ENCODE measurements at regions not wholly inside any gene's neighbourhood (a gene's known extent, or its start where the extent isn't known, plus 50 kb on each side); places are given as distances from the start of the nearest gene placed in this dataset.

DNA sequence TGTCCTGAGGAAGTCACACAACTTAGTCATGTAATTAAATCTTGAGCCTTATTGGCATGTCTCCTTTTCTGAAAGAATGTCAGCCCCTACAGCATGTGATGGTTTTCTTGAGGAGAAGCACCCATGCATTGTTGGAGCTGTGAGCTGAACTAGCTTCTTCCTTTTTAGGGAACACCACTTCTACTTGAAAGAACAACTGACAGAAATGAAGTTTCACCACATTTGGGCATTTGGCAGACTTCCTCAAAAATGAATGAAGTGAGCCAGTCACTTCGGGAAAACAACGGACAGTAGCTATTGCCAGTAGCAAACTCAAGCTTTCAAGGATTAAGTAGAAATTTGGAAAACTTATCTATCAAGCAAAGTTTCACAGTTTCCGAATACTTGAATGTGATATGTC, 1351.3 kb downstream of the EFNB2 start:
- TF ChIP-seq, protein P1, sequence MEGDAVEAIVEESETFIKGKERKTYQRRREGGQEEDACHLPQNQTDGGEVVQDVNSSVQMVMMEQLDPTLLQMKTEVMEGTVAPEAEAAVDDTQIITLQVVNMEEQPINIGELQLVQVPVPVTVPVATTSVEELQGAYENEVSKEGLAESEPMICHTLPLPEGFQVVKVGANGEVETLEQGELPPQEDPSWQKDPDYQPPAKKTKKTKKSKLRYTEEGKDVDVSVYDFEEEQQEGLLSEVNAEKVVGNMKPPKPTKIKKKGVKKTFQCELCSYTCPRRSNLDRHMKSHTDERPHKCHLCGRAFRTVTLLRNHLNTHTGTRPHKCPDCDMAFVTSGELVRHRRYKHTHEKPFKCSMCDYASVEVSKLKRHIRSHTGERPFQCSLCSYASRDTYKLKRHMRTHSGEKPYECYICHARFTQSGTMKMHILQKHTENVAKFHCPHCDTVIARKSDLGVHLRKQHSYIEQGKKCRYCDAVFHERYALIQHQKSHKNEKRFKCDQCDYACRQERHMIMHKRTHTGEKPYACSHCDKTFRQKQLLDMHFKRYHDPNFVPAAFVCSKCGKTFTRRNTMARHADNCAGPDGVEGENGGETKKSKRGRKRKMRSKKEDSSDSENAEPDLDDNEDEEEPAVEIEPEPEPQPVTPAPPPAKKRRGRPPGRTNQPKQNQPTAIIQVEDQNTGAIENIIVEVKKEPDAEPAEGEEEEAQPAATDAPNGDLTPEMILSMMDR (IDR thresholded peaks at IDR 0.05), result no peak
- TF ChIP-seq POLR2A (IDR thresholded peaks at IDR 0.05), result no peak

Data from right lobe of liver (tissue), 4 donors.